ENCODE measurements at regions not wholly inside any gene's neighbourhood (a gene's known extent, or its start where the extent isn't known, plus 50 kb on each side); places are given as distances from the start of the nearest gene placed in this dataset.
"Not testable (repeated sequence)": the region's sequence is repeated elsewhere in the genome, so short reads cannot be mapped to it uniquely, and the experiment has no call there.

DNA sequence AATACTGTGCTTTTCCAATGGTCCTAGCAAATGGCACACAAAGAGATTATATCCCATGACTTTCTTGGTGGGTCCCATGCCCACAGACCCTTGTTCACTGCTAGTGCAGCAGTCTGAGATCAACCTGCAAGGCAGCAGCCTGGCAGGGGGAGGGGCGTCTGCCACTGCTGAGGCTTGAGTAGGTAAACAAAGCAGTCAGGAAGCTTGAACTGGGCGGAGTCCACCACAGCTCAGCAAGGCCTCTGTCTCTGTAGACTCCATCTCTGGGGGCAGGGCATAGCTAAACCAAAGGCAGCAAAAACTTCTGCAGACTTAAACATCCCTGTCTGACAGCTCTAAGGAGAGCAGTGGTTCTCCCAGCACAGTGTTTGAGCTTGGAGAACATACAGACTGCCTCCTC lies 82.9 kb downstream of the ZNF737 start:
- FAIRE-seq = no peak

DNA sequence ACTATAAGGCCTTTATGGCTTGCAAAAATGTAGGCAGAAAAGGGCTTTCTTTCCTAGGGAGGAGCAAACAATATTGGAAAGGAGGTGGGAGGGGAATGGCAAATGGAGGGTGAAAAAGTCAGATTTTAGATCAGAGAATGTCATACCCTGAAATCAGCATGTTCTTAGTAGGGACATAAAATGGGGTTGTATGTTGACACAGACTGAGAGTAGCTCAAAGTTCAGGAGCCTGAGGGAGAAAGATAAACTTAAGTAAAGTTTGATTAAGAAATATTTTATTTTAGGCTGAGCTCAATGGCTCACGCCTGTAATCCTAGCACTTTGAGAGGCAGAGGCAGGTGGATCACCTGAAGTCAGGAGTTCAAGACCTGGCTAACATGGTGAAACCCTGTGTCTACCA lies 83.8 kb downstream of the ZNF737 start:
- no peak for FAIRE-seq

DNA sequence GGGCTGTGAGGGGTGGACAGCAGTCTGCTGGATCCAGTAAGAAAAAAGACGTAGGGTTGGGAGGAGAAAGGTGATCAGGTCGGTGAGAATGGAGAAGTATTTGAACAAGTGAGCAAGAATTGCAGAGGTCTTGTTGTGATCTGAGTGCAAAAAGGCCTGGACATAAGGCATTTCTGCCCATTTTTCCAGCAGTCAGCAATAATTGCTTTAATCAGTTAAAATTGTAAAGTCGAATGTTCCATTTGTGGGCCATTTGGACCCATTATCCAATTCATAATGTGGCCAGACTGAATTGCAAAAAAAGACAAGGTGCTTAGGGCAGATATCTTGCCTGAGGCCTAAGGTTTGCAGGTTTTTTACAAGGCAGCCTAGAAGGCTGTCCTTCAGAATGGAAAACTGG lies 86.1 kb downstream of the ZNF737 start:
- FAIRE-seq = no peak

DNA sequence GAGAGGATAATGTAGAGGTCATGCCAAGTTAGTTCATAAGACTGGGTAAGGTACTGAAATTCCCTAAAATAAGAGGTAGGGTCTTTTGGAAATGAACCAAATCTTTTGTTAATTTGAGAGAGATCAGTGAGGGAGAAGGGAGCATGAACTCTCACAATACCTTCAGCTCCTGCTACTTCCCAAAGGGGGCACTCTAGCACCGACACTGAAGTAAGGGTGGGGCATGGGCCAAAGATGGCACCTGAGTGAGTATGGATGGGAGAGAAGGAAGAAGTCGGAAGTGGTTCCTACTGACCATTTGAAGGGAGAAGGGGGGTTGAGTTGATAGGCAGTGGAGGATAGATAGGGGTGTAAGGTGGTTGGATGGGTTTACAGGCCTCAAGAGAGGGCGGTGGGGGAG lies 86.6 kb downstream of the ZNF737 start:
- FAIRE-seq = no peak

DNA sequence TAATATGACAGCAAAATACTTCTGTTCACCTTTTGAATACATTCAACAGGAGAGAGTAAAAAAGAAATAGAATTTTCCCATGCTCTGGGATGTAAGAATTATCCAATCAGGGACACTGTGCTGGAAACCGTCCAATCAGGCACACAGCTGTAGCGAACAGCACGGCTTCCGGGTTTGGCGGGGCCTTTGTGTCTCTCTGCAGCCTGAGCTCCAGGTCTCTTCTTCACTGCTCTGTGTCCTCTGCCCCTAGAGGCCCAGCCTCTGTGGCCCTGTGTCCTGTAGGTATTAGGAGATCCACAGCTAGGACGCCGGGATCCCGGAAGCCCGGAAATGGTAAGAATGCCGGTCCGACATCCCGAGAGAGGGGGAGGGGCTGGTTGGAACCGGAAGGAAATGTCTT lies 92.7 kb downstream of the ZNF737 start:
- no peak for FAIRE-seq

- no peak for FAIRE-seq
Measured at GRCh38 chr19:20471431-20471830, 94.2 kb downstream of the ZNF737 start.

GRCh38 chr19:20470345-20471135 lies 95.0 kb downstream of the ZNF737 start:
- FAIRE-seq = no peak

- not testable (repeated sequence) for FAIRE-seq
Measured at GRCh38 chr19:20466638-20466990, 99.0 kb downstream of the ZNF737 start.

GRCh38 chr19:20465922-20466637 lies 99.5 kb downstream of the ZNF737 start:
- not testable (repeated sequence) for FAIRE-seq

DNA sequence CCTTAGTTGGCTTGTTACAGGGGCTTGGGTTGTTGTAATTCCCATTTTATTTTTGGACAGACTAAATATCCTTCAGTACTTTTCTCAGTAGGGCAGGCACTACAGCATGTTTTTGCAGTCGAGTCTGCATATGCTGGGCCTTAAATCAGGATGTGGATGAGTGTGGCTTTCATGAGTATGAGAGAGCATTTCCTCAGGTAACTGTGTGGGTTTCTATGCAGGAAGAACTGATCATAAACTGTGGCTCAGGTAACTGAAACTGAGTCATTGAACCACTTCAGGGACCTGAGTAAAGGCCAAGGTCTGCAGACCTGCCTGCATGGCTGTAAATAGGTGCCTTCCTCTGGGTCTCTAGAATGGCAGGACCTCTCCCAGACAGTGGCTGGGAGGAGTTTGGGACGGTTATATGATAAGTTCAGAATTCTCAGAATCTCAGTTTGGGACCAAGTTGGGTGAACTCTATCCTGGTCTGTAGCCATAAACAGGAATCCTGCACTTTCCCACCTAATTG lies 112.1 kb downstream of the ZNF737 start:
- no peak for FAIRE-seq

DNA sequence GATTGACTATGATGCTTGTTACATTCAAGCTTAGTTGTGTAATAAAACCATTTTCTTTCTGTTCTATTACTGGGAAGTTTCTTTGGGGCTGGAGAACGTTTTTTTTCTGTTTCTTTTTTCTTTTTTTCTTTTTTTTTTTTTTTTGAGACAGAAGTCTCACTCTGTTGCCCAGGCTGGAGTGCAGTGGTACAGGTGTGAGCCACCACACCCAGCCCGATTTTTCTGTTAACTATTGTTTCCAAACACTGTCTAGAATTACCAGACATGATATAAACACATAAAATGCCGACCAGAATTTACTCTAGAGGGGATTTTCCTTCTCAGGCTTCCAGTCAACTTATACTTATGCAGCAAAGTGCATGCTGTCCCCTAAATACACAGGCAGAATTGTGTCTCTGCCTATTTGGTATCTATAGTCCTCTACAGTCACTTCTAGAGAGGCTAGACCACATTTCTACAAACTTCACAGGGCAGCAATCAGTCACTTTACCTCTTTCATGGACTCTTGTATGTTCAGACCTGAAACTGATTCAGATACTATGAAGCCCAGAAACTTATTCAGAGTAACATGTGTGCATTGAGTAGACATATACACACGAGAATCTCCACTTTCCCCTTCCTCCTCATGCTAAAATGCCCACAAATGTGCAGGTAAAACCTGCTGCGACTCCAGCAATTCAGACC lies 121.2 kb downstream of the ZNF737 start:
- no peak for FAIRE-seq

DNA sequence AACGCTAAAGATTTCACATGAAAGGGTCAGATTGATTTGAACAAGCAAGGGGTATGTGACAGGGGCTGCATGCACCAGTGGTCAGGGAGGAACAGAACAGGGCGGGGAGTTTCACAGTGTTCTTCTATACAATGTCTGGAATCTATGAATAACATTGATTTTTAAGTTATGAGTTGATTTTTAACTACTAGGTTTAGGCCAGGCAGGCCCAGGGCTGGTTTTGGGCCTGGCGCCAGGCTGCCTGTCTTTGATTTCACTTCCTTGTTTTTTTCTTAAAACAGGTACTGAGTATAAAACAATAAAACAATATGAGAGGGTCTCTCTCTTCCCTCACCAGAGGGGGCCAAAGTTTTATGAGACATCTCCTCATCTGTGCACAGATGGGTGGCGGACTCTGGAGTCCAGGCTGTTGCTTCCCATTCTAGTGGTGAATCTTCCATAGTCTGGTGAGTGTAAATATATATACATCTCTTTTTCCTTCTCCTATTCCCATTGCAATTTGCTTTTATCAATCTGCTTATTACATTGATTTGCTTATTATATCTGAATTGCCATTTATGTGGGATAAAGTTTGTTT lies 133.2 kb downstream of the ZNF737 start:
- not testable (repeated sequence) for FAIRE-seq

DNA sequence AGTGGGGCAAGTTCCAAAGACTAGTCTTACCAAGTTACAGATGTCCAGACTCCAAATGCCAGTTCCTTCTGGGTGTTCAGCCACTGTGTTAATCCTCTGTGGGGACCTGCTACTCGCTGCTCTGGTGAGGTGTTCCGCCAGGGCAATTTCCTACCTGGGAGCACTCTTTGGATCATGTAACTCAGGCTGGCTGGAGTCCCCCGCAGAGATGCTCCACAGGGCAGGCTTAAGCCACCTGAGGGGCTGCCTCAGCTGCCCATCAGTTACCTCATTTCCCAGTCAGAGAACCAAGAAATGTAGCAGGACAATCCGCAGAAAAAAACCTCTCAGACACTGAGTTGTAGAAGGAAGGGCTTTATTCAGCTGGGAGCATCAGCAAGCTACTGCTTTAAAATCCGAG lies 133.8 kb downstream of the ZNF737 start:
- no peak for FAIRE-seq

DNA sequence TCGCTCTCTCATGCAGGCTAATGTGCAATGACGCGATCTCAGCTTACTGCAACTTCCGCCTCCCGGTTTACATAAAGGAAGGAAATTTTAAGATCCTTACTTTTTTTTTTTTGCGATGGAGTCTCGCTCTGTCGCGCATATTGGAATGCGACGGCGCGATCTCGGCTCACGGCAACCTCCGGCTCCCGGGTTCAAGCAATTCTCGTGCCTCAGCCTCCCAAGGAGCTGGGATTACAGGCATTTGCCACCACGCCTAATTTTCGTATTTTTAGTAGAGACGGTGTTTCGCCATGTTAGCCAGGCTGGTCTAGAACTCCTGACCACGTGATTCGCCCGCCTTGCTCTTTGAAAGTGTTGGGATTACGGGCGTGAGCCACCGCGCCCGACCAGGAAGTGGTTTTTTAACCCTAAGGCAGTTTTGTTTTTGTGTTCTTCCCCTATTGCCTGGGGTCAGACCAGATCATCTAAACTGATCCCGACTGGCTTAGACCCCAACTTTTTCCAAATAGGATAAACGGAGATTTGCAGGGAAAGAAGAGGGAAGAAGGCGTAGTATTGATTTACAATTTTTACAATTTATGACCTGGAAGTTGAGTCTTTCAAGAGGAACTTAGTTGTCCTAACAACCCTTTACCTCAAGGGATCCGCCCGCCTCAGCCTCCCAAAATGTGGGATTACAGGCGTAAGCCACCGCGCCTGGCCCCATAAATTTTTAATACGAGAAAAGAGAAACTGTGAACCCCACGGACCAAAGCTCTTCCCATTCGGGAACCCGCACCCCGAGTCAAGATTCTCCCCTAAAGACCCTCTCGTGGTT lies 142.0 kb downstream of the ZNF737 start:
- no peak for FAIRE-seq

- FAIRE-seq = no peak
Measured at GRCh38 chr19:20422216-20423205, 143.1 kb downstream of the ZNF737 start.

GRCh38 chr19:20416661-20417060 lies 148.9 kb downstream of the ZNF737 start:
- FAIRE-seq = no peak

DNA sequence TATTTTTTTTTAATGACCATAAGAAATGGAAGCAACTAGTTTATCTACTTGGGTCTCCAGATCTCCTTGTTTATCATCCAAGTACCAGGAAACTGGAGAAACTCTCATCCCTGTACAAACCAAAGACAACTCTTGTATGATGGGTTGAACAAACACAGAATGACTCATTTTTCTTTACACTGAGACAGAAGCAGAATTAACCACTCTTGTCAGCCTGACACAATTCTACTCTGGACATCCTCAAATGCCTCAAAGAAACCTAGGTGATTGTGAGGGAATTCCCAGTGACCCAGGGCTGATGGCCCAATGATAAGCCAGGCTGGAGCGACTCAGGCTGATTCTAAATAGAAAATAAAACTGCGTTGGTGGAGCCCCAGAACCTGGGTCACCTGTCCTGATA lies 151.5 kb downstream of the ZNF737 start:
- no peak for FAIRE-seq

DNA sequence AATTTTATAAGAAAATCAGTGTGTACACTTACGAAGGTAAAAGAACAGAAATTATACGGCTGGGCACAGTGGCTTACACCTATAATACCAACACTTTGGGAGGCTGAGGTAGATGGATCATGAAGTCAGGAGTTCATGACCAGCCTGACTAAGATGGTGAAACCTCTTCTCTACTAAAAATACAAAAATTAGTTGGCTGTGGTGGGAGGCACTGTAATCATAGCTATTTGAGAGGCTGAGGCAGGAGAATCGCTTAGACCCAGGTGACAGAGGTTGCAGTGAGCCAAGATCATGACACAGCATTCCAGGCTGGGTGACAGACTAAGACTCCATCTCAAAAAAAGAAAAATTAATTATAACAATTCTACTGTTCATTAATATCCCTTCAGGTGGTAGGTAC lies 151.9 kb downstream of the ZNF737 start:
- no peak for FAIRE-seq

GRCh38 chr19:20412846-20413245 lies 152.7 kb downstream of the ZNF737 start:
- no peak for FAIRE-seq

DNA sequence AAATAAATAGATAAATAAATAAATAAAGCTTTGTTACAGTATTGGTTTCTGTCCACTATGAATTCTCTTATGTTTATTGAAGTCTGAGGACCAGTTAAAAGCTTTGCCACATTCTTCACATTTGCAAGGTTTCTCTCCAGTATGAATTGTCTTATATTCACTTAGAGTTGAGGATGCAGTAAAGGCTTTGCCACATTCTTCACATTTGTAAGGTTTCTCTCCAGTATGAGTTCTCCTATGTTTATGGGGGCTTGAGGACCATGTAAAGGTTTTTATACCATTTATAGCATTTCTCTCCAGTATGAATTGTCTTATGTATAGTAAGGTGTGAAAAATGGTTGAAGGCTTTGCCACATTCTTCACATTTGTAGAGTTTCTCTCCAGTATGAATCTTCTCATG lies 168.3 kb downstream of the ZNF737 start:
- no peak for FAIRE-seq

- no peak for FAIRE-seq
Measured at GRCh38 chr19:20388706-20389225, 176.8 kb downstream of the ZNF737 start.

Data from A204.1 (cell line).